Neural cell (in vitro differentiated cells): ENCODE measurements at regions not wholly inside any gene's neighbourhood (a gene's known extent, or its start where the extent isn't known, plus 50 kb on each side); places are given as distances from the start of the nearest gene placed in this dataset.

Experiments used
- CTCF ChIP-seq: fragments of 450-650 bp; IDR thresholded peaks from 2 replicates; pipeline ENCODE4 v1.5.1; 2014; ENCODE audit warnings: antibody characterized with exemption, mild to moderate bottlenecking, moderate library complexity; ENCODE audit not compliant: poor library complexity, severe bottlenecking
- EP300 ChIP-seq: fragments of 450-650 bp; conservative IDR thresholded peaks from 2 replicates; pipeline ENCODE4 v1.6.1; 2014; ENCODE audit warnings: antibody characterized with exemption, mild to moderate bottlenecking, moderate library complexity; ENCODE audit not compliant: poor library complexity, severe bottlenecking
- EZH2 ChIP-seq: fragments of 200-600, 300-800 bp; shearing (Covaris generic), sonication (generic); IDR thresholded peaks from 2 replicates; pipeline ENCODE4 v1.6.1; 2014; ENCODE audit warnings: antibody characterized with exemption, low read length, borderline replicate concordance, mild to moderate bottlenecking; ENCODE audit not compliant: insufficient read depth, poor library complexity, severe bottlenecking
- MXI1 ChIP-seq: fragments of 450-650 bp; conservative IDR thresholded peaks from 2 replicates; pipeline ENCODE4 v1.6.1; 2014; ENCODE audit warnings: antibody characterized with exemption, mild to moderate bottlenecking; ENCODE audit not compliant: poor library complexity, severe bottlenecking
- POLR2AphosphoS5 ChIP-seq: IDR thresholded peaks from 2 replicates; pipeline ENCODE4 v1.6.1; 2012
- RAD21 ChIP-seq: fragments of 450-650 bp; conservative IDR thresholded peaks from 2 replicates; pipeline ENCODE4 v1.6.1; 2014; ENCODE audit warnings: antibody characterized with exemption, mild to moderate bottlenecking, moderate library complexity
- REST ChIP-seq: IDR thresholded peaks from 2 replicates; pipeline ENCODE4 v1.6.1; 2012; ENCODE audit warnings: borderline replicate concordance

- TF ChIP-seq CTCF (no peak), POLR2AphosphoS5 (no peak), MXI1 (no peak), EZH2 (no peak), REST (no peak), RAD21 (no peak), EP300 (no peak)
These were observed 532.2 kb upstream of the TUSC1 start for GRCh38 chr9:26210338-26210851.
